ENCODE measurements at regions not wholly inside any gene's neighbourhood (a gene's known extent, or its start where the extent isn't known, plus 50 kb on each side); places are given as distances from the start of the nearest gene placed in this dataset.

DNA sequence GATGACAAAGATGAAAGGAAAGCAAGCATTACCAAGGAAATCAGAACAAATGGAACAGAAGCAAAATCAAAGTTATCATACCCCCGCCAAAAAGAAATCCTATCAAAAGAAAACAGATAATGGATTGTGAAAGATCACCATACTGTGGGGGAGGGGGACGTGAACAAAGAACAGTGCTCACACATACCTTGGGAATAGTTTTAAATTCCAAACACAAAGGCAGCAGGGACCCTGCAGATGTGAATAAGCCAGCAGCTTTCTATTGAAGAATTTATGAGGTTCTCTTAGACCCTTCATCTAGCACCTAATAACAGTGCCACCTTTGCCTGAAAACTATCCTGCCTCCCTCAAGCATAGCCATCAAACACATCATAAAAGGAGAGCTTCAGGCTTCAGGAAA is 94.0 kb downstream of the AKR1D1 start:
- TF ChIP-seq, protein P1, sequence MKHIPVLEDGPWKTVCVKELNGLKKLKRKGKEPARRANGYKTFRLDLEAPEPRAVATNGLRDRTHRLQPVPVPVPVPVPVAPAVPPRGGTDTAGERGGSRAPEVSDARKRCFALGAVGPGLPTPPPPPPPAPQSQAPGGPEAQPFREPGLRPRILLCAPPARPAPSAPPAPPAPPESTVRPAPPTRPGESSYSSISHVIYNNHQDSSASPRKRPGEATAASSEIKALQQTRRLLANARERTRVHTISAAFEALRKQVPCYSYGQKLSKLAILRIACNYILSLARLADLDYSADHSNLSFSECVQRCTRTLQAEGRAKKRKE (CRISPR knock-in tag; IDR thresholded peaks at IDR 0.05; ENCODE audit: low read depth) = no peak
- TF ChIP-seq, protein P2, sequence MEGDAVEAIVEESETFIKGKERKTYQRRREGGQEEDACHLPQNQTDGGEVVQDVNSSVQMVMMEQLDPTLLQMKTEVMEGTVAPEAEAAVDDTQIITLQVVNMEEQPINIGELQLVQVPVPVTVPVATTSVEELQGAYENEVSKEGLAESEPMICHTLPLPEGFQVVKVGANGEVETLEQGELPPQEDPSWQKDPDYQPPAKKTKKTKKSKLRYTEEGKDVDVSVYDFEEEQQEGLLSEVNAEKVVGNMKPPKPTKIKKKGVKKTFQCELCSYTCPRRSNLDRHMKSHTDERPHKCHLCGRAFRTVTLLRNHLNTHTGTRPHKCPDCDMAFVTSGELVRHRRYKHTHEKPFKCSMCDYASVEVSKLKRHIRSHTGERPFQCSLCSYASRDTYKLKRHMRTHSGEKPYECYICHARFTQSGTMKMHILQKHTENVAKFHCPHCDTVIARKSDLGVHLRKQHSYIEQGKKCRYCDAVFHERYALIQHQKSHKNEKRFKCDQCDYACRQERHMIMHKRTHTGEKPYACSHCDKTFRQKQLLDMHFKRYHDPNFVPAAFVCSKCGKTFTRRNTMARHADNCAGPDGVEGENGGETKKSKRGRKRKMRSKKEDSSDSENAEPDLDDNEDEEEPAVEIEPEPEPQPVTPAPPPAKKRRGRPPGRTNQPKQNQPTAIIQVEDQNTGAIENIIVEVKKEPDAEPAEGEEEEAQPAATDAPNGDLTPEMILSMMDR (IDR thresholded peaks at IDR 0.05) = no peak
- no peak for TF ChIP-seq JUN (IDR thresholded peaks at IDR 0.05)
- TF ChIP-seq GATA3 (IDR thresholded peaks at IDR 0.05; ENCODE audit: borderline replicate concordance) = no peak
- no peak for TF ChIP-seq SREBF2 (IDR thresholded peaks at IDR 0.05)
- no peak for TF ChIP-seq SMC3 (IDR thresholded peaks at IDR 0.05)
- TF ChIP-seq POLR2A (IDR thresholded peaks at IDR 0.05; ENCODE audit: low read length) = no peak
- no peak for TF ChIP-seq EP300 (IDR thresholded peaks at IDR 0.05)
- TF ChIP-seq RAD21 (conservative IDR thresholded peaks at IDR 0.05 in 1 of 2, IDR thresholded peaks at IDR 0.05 in 1 of 2) = no peak
- no peak for TF ChIP-seq EHF (CRISPR knock-in tag; IDR thresholded peaks at IDR 0.05)
- no peak for TF ChIP-seq MYC (IDR thresholded peaks at IDR 0.05; ENCODE audit: borderline replicate concordance, low read length)
- TF ChIP-seq EHMT2 (IDR thresholded peaks at IDR 0.05; ENCODE audit: low read depth) = no peak
- no peak for TF ChIP-seq HDAC2 (IDR thresholded peaks at IDR 0.05)
- TF ChIP-seq, protein P3, sequence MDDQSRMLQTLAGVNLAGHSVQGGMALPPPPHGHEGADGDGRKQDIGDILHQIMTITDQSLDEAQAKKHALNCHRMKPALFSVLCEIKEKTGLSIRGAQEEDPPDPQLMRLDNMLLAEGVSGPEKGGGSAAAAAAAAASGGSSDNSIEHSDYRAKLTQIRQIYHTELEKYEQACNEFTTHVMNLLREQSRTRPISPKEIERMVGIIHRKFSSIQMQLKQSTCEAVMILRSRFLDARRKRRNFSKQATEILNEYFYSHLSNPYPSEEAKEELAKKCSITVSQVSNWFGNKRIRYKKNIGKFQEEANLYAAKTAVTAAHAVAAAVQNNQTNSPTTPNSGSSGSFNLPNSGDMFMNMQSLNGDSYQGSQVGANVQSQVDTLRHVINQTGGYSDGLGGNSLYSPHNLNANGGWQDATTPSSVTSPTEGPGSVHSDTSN (IDR thresholded peaks at IDR 0.05) = no peak
